HCT116 (cell line): ENCODE measurements at regions not wholly inside any gene's neighbourhood (a gene's known extent, or its start where the extent isn't known, plus 50 kb on each side); places are given as distances from the start of the nearest gene placed in this dataset.

Experiments
- ATF3 ChIP-seq: IDR thresholded peaks from 2 replicates; pipeline ENCODE4 v1.6.1; 2012
- CEBPB ChIP-seq: IDR thresholded peaks from 2 replicates; pipeline ENCODE4 v1.6.1; 2012; ENCODE audit warnings: low read depth
- EZH2 ChIP-seq: fragments of 200-600 bp; sonication (generic); IDR thresholded peaks from 2 replicates; pipeline ENCODE4 v1.6.1; 2017; ENCODE audit warnings: antibody characterized with exemption, mixed run types
- POLR2A ChIP-seq: IDR thresholded peaks from 2 replicates; pipeline ENCODE4 v1.7.0; 2011; ENCODE audit warnings: borderline replicate concordance; ENCODE audit not compliant: insufficient read depth, insufficient read length; ENCODE audit errors: extremely low read depth
- POLR2AphosphoS5 ChIP-seq: IDR thresholded peaks from 2 replicates; pipeline ENCODE4 v1.6.1; 2011; ENCODE audit warnings: mild to moderate bottlenecking, low read depth, low read length, moderate library complexity
- RAD21 ChIP-seq: IDR thresholded peaks from 2 replicates; pipeline ENCODE4 v1.6.1; 2012; ENCODE audit warnings: low read depth, mild to moderate bottlenecking
- YY1 ChIP-seq: IDR thresholded peaks from 2 replicates; pipeline ENCODE4 v1.6.1; 2011; ENCODE audit warnings: low read length, low read depth, moderate library complexity, mild to moderate bottlenecking; ENCODE audit not compliant: insufficient replicate concordance; ENCODE audit errors: extremely low read depth
- ZBTB33 ChIP-seq: IDR thresholded peaks from 2 replicates; pipeline ENCODE4 v1.6.1; 2011; ENCODE audit warnings: mild to moderate bottlenecking, low read length, moderate library complexity; ENCODE audit not compliant: insufficient replicate concordance; ENCODE audit errors: extremely low read depth
- ZNF274 ChIP-seq: fragments of 200-500 bp; sonication (Bioruptor generic); IDR thresholded peaks from 2 replicates; pipeline ENCODE4 v1.6.1; 2014; ENCODE audit warnings: mild to moderate bottlenecking, low read depth, low read length, inconsistent platforms
- TF ChIP-seq, protein P1 (sequence below), 3 experiments: fragments of 200-600 bp in 1 of 3; sonication (generic) in 1 of 3; IDR thresholded peaks in 2 of 3; conservative IDR thresholded peaks in 1 of 3; 2 replicates each; pipeline ENCODE4 v1.5.1; 2012 to 2017; ENCODE audit warnings: low read depth in 2 of 3, low read length in 2 of 3, antibody characterized with exemption in 1 of 3, borderline replicate concordance in 1 of 3, control low read depth in 1 of 3, mild to moderate bottlenecking in 1 of 3, mixed read lengths in 1 of 3, mixed run types in 1 of 3, moderate library complexity in 1 of 3; ENCODE audit not compliant: insufficient read depth in 1 of 3
- TF ChIP-seq, protein P2 (sequence below): IDR thresholded peaks from 2 replicates; pipeline ENCODE4 v1.6.1; 2012

DNA sequence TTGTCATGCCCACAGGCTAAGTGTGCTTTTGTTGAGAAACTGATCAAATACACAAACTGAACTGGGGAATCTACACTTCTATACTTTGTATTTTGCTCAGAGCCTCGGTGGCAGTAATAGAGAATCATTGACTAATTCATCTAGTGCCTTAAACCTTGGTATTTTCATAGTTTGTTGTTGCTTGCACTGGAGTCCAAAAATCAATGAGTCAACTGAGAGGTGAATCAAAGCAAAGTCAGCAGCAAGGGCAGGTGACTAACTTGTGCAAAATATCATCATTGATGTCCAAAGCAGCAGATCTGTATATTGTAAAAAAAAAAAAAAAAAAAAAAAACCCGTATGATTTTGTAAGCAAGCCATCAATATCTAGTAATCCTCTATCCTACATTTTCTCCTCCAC is 296.4 kb downstream of the MAP2K6 start:
- TF ChIP-seq ZBTB33 (no peak), ATF3 (no peak), EZH2 (no peak), POLR2A (no peak), CEBPB (no peak), ZNF274 (no peak), YY1 (no peak), POLR2AphosphoS5 (no peak), RAD21 (no peak)
- TF ChIP-seq, protein P1, sequence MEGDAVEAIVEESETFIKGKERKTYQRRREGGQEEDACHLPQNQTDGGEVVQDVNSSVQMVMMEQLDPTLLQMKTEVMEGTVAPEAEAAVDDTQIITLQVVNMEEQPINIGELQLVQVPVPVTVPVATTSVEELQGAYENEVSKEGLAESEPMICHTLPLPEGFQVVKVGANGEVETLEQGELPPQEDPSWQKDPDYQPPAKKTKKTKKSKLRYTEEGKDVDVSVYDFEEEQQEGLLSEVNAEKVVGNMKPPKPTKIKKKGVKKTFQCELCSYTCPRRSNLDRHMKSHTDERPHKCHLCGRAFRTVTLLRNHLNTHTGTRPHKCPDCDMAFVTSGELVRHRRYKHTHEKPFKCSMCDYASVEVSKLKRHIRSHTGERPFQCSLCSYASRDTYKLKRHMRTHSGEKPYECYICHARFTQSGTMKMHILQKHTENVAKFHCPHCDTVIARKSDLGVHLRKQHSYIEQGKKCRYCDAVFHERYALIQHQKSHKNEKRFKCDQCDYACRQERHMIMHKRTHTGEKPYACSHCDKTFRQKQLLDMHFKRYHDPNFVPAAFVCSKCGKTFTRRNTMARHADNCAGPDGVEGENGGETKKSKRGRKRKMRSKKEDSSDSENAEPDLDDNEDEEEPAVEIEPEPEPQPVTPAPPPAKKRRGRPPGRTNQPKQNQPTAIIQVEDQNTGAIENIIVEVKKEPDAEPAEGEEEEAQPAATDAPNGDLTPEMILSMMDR (IDR thresholded peaks at IDR 0.05 in 2 of 3, conservative IDR thresholded peaks at IDR 0.05 in 1 of 3; ENCODE audit: borderline replicate concordance in 1 of 3, insufficient read depth in 1 of 3, low read depth in 2 of 3, low read length in 2 of 3): no peak
- TF ChIP-seq, protein P2, sequence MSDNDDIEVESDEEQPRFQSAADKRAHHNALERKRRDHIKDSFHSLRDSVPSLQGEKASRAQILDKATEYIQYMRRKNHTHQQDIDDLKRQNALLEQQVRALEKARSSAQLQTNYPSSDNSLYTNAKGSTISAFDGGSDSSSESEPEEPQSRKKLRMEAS: no peak
